ENCODE measurements at regions not wholly inside any gene's neighbourhood (a gene's known extent, or its start where the extent isn't known, plus 50 kb on each side); places are given as distances from the start of the nearest gene placed in this dataset.

DNA sequence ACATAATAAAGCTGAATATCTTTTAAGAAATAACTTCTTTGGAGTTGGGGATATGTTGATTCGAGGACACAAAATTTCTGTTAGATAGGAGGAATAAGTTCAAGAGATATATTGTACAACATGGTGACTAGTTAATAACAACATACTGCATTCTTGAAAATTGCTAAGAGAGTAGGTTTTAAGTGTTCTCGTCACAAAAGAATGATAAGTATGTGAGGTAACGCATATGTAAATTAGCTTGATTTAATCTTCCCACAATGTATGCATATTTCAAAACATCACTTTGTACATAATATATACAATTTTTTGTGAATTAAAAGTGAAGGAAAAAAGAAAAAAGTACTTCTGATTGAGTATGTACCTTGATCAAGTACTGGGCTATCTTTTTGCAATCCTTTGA lies 428.0 kb upstream of the TRPC7 start:
- no peak for TF ChIP-seq ARNT (IDR thresholded peaks at IDR 0.05)
- TF ChIP-seq TARDBP (IDR thresholded peaks at IDR 0.05), result no peak
- TF ChIP-seq SP1 (IDR thresholded peaks at IDR 0.05), result no peak
- no peak for TF ChIP-seq FOXA1 (IDR thresholded peaks at IDR 0.05)
- TF ChIP-seq ELF4 (IDR thresholded peaks at IDR 0.05), result no peak
- TF ChIP-seq FOXM1 (IDR thresholded peaks at IDR 0.05; ENCODE audit: borderline replicate concordance), result no peak
- TF ChIP-seq L3MBTL2 (conservative IDR thresholded peaks at IDR 0.05), result no peak
- no peak for TF ChIP-seq NFRKB (IDR thresholded peaks at IDR 0.05)
- no peak for TF ChIP-seq BHLHE40 (IDR thresholded peaks at IDR 0.05; ENCODE audit: borderline replicate concordance)
- TF ChIP-seq FOXK2 (IDR thresholded peaks at IDR 0.05), result no peak
- no peak for TF ChIP-seq ZNF384 (IDR thresholded peaks at IDR 0.05)
- no peak for TF ChIP-seq SUZ12 (IDR thresholded peaks at IDR 0.05)
